ENCODE measurements at regions not wholly inside any gene's neighbourhood (a gene's known extent, or its start where the extent isn't known, plus 50 kb on each side); places are given as distances from the start of the nearest gene placed in this dataset.
"Not testable (repeated sequence)": the region's sequence is repeated elsewhere in the genome, so short reads cannot be mapped to it uniquely, and the experiment has no call there.

DNA sequence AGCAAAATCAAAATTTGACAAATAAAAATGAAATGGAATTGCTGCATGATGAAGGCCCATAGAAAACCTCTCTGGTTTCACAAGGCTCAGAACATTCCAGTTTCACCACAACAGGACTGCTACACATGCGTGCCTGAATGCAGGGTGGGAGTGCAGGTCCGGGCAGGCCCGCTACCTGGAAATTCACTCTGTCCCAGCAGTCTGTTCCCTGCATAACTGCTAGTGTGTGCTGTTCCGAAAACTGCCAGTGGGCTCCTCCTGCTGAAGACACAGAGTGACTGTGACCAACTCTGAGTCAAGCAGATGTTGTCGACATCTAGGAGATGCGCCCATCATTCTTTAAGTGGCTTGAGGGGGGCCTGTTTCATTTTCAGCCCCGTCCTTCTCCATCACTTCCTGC is 284.8 kb upstream of the MAF start:
- DNase-seq (ENCODE audit: low read depth in 3 of 3, low spot score in 2 of 3) = no peak

DNA sequence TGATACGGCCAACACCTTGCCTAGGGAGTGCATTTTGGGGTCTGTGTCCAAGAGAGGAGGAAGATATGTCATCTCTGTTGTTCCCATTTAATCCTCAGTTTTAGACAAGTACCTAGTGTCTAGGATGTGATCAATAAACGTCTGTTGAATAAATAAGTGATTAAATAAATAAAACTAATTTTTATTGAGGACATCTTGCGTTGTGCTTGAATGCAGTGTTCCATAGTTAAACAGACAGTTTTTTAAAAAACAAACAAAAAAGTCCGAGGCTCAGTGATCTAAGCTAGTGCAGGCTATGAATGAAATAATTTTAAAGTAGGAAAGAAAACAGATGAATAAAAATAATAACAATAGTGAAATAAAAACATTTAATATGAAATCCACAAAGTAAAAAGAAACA is 283.0 kb upstream of the MAF start:
- DNase-seq (ENCODE audit: low read depth in 3 of 3, low spot score in 2 of 3) = no peak

DNA sequence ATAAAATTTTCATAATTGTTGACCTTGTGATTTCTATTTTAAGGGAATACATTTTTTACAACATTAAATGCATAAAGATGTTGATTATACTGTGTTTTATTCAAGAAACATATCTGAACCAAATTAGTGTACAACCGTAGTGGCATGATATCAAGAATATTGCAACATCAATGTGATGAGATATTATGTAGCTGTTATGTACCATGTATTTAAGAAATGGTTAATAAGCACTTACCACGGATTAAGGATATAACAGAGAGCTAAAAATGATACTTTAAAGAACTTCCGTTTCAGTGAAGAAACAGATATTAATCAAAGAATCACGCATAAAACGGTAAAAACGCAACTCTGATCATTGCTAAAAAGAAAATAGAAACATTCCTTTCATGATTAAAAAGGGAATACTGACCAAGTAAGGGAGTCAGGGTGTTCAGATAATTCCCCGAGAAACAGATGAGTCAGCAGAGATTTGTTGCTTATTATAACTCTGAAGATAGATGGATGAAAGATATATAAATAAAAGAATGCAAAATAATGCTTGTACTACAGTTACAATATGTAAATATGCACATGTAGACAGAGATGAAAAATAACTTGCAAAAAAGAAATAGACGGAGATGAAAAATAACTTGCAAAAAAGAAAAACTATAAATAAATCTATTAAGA is 281.9 kb upstream of the MAF start:
- DNase-seq (ENCODE audit: low read depth in 3 of 3, low spot score in 2 of 3) = no peak

DNA sequence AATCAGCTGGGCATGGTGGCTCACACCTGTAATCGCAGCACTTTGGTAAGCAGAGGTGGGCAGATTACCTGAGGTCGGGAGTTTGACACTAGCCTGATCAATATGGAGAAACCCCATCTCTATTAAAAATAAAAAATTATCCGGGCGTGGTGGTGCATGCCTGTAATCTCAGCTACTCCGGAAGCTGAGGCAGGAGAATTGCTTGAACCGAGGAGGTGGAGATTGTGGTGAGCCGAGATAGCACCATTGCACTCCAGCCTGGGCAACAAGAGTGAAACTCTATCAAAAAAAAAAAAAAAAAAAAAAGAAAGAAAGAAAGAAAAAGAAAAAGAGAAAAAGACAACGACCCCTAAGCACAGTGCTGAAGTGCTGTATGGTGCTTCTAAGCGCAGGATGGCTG is 280.6 kb upstream of the MAF start:
- not testable (repeated sequence) for DNase-seq (ENCODE audit: low read depth in 3 of 3, low spot score in 2 of 3)

DNA sequence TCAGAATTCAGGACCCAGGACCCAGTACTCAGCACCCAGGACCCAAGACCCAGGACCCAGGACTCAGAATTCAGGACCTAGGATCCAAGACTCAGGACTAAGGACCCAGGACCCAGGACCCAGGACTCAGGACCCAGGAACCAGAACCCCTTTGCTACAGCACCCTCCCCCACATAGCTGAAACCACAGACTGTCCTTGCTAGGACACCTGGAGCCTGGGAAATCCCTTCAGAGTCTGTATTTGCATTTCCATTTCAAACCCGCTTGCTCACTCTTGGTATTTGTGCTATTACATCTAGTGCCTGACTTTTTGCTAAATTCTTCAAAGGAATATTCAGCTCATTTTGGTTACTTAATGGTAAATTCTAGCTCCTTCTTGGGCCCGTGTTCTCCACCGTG is 275.8 kb upstream of the MAF start:
- no peak for DNase-seq (ENCODE audit: low read depth in 3 of 3, low spot score in 2 of 3)

DNA sequence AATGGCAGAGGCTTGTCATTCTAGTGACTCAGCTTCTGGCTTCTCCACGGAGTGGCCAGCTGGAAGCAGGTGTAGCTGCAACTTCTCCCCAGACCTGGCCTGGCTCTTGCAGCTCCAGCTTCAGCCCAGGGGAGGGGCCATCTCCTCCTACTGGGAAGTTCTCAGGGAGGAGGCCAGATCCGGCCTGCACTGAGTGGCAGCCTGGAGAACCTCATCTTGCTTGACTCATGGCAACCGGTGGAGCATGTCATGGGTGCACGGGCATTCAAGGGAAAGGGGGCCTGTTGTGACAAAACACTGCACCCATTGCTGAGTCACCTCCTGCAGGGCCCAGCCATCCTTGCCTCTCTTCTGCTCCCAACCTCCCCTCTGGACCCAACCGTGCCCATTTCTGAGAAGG is 273.9 kb upstream of the MAF start:
- DNase-seq (ENCODE audit: low read depth in 3 of 3, low spot score in 2 of 3) = no peak

DNA sequence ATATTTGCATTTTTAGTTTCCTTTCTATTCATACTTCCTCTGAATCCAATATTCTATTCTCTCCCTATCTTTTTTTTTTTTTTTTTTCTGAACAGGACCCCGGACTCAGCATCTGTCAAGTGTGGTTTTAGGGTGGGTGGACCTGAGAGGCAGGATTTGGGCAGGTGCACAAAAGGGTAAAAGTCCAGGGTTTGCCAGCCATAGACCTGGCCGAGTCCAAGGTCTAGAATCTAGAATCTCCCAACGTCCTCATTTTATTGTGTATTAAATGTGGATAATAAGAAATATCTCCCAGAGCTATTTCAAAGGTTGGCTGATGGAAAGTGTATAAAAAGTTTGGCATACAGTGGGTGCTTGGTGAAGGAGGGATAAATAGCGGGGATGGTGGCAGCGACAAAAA is 273.3 kb upstream of the MAF start:
- DNase-seq (ENCODE audit: low read depth in 3 of 3, low spot score in 2 of 3) = no peak

DNA sequence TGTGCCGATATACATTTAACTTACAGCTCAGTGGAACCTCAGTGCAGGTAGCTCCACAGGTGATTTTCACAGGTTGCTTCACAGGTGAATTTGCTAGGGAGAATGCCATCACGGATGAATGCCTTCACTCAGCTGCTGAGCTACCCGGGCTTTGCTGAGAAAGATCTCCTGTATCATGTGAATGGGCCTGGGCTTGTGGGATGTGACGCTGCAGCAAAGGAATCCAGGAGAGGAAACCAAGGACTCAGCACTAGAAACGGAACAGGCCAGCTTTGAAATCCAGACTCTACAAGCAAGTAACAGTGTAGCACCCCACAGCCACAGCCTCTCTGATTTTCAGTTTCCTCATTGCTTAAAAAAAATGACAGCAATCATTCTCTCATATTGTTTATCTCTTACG is 271.4 kb upstream of the MAF start:
- DNase-seq (ENCODE audit: low read depth in 3 of 3, low spot score in 2 of 3) = no peak

DNA sequence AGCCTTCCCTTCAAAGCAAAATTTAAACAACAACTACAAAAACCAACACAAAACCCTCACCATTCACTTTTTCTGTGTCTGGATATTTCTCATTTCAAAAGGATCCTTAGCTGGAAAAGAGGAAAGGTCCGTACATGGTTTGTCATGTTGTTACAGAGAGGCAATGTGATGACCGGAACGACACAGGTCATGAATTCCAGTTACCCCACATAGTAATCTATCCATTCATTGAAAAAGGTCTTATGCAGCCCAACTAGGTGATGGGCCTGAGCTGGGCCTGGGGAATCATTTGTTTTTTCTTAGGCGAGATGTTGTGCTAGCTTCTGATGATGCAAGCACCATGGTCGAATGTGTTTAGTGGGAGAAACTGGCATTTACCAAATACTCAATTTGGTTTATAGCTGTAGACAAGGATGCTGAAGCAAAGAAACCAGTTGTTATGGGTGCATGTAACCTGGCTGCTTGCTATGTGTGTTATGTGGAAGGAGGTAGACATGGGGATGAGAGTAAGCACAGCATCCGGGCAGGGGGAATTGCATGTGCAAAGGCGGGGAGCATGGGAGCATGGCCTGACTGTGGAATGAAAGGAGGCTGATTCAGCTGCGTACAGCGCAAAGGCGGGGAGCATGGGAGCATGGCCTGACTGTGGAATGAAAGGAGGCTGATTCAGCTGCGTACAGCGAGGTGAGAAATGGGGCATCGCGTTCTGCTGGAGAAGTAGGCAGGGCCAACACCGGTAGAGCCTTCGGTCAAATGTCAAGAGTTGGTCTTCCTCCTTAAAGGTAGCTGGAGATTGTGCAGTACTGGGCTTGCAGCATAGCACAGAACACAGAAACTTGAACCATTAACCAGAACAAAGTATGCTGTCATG is 269.7 kb upstream of the MAF start:
- DNase-seq (ENCODE audit: low read depth in 3 of 3, low spot score in 2 of 3) = no peak

DNA sequence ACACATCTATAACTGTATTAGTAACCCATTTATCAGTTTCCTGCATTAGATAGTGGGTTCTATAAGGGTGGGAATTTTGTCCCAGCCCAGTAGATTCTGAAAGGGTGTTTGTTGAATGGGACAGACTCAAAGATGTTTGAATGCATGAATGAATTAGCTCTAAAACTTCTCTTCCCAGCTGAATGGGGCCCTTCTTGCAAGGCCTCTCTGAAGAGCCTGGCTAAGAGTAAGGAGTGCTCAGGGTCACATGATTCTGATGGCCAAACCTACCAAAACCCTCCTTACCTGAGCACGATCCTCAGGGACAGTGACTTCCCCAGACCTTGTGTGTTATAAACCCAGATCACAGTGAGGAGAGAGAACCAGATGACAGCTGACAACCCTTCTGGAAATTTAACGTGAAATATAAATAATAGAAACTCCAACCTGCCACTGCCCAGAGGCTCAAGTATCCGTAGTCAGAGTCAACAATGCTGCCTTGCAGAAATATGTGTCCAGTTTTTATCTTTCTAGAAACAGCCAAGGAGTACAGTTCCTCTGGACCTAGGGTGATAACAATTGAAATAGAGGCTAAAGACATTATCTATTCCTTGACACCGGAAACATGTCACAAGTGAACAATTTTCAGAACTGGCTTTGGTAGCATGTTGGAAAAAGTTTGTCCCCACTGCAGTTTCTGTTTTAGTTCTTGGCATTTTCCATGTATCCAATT is 268.9 kb upstream of the MAF start:
- DNase-seq (ENCODE audit: low read depth in 3 of 3, low spot score in 2 of 3) = no peak

DNA sequence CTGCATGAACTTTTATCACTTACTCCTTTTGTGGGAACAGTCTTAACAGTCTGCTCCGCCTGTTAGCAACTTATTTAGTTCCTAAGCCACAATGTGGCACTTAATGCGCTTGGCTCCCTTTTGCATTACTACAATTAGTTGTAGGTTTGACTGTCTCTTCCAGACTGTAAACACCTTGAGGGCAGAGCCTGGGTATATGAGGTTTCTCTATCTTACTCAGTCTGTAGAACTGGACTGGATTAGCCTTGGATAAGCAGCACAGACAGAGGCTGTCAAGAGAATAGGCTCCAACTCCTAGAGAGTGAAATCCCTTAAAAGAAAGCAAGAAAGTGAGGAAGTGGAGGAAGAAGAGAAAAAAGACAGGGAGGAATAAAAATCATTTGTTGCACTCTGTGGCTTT is 268.3 kb upstream of the MAF start:
- no peak for DNase-seq (ENCODE audit: low read depth in 3 of 3, low spot score in 2 of 3)

DNA sequence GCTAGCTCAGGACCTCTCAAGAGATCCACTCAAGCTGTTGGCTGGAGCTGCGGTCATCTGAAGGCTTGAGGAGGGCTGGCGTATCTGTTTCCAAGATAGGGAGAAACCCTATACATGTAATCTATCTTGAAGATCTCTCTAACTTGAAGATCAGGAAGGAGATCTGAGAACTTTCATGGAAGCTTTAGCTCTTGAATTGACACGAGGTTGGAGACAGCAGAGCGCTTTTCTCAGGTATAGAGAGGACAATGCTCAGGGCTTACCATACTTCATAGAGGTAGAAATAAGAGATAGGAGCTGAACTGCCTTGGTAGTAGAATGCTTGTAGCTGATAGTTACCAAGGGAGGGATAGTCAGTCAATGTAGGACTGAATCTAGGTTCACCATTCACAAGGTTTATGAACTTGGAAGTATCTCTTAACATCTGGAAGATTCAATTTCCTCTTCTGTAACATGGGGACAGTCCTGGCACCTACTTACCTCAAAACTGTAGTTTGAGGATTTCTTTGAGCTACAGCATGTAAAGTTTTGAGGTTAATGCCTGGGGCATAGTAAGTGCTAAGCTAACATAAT is 267.0 kb upstream of the MAF start:
- no peak for DNase-seq (ENCODE audit: low read depth in 3 of 3, low spot score in 2 of 3)

DNA sequence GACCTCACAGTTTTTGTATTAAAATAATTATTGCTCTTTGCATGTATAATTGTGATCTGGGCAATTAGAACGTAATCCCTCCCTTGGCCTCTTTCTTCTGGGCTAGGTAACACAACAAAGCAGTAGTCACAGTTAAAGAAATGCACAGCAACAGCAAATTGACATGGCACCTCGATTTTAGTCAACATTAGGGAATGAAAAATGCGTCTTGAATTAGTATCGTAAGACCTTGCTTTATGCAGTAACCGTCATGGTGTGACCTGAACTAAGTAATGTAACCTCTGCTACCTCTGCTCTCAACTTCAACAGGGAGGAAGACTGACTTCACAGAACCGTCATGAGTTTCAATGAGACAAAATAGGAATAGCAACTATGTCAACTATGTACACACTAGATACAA is 265.4 kb upstream of the MAF start:
- no peak for DNase-seq (ENCODE audit: low read depth in 3 of 3, low spot score in 2 of 3)

DNA sequence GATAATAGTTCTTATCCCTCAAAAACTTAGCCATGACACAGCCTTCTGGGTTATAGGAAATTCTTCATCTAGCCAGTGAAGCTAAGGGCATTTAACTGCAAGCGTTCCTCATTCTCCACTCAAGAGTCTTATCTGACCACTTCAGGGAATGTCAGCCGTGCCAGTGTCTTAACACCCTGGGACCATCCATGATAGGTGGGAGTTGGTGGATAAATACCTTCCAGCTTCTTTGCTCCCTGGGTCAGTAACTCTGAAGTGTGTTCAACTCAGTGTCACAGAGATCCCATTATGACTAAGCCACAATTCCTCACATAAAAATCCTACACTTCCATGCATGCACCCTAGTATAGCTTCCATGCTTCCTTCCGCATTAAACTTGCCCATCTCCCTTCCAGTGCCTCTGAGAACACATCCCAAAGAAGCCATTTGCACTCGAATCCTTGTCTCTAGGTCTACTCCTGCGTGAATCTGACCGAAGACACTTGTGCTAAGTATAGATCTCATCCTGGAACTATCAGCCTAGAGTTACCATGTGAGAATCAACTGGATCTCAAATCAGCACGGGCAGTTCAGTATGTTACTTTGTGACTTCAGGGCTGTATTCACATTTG is 264.3 kb upstream of the MAF start:
- DNase-seq (ENCODE audit: low read depth in 3 of 3, low spot score in 2 of 3) = no peak

DNA sequence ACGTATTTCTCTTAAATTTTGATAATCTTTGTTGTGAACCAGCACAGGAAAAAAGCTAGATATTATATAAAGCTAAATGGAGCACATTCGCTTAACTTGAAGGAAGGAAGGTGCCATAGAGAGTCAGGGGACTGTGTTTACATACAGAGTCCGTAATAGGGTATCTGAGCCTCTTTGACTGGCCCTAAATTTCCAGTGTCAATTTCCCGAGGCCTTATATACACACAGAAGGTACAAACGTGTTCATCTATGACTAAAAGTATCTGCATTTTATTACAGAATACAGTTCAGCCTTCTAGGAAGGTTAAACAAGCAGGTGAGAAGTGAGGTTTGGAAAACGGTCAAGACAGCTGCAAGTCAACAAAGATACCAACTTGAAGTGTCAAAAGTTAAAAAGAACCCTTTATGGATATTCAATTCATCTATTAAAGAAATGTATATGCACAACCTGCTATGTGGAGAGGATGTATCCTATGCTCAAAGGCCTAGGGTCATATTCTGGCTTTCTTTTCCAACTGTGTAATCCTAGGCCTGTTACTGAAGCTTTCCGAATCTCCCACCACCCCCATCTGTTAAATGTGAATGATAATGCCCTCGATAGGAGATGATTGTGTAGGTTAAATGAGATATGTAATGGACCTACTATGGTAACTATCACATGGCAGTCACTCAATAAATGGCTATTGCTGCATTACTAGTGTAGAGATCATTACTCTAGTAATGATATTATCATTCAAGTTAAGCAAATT is 263.7 kb upstream of the MAF start:
- DNase-seq (ENCODE audit: low read depth in 3 of 3, low spot score in 2 of 3) = no peak

DNA sequence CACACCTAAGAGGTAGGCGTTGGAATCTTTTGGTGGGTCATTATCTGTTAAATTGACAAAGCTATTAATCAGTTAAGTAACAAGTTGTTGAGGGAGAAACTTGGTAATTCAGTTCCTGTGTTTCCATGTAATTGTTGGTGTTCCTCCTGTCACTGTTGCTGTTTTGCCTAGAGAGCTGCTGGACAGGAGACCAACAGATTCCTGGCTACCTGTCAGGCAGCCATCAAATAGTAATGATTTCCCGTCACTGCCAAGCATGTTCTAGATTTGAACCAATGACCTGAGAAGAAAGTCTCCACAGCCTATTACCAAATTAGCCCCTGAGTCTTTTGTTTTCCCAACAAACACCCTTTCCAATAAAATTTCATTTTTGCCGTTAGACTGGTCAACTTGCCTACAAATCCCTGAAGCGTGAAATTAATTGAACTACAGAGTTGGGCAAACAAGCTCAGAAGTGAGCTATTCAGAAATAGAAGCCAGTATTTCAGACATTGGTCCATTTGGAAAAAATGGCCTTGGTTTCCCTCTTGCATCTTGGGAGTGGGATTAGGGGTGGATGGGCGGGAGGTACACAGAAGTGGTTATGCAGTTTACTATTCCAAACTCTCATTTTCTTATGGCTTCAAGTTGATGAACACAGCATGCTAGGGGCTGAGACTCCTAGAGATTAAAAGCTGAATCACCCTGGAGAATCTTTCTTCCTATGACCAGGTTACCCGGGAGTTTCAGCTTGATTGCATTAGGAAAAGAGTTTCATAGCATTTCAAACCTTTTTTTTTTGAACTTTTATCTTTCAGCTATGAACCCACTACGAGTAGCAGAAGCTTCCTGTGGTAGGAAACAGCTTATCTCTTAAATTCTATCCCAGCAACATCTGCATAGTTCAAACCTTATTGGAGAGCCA is 262.8 kb upstream of the MAF start:
- no peak for DNase-seq (ENCODE audit: low read depth in 3 of 3, low spot score in 2 of 3)

DNA sequence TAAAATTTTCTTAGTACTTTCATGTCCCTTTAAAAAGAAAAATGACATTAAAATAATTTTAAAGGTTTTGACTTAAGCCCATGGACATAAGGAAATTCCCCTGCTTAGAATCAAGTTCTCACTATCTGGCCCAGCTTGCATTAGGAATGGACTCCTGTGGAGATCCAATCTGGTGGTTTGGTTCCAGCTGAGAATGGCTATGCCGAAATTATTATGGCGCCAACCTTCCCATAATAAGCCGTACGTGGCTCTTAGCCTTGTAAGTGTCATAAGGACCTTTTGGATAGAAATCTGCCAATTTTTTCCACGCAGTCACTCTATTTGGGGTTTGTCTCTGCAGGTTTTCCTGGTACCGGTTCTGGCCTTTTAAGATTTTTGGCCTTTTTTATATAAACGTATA is 262.1 kb upstream of the MAF start:
- DNase-seq (ENCODE audit: low read depth in 3 of 3, low spot score in 2 of 3) = no peak

DNA sequence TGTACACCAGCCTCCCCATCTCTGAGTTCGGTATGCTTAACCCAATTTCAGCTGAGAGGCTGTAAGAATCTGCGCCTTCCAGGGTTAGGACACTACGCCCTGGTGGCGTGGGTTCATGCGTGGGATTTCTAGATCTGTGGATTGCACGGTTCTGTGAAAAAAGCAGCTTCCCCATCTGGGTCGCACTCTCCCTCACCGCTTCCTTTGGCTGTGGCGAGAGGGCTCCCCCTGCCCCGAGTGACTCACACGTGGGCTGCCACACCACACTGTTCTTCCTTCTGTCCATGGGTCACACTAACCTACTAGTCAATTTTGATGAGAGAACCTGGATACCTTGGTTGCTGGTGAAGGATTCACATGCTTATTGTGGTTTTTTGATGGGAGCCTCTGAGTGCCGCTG is 256.0 kb upstream of the MAF start:
- DNase-seq (ENCODE audit: low read depth in 3 of 3, low spot score in 2 of 3) = no peak

DNA sequence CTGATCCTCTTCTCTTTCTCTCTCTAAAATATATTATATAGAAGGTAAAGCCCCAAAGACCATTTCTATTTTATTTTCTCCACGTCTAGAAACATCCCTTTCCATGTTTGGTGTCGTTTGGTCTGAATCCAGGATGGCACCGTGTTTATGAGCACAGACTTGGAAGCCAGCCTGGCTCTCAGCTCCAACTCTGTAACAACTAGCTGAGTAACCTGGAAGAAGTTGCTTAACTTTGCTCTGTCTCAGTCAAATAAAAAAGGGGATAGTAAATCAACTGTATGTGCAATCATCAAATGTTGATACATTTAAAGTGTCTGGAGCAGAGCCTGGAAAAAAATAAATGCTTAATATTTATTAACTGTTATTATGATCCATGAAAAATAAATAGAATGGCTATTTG is 249.8 kb upstream of the MAF start:
- DNase-seq (ENCODE audit: low read depth in 3 of 3, low spot score in 2 of 3) = no peak

All from right renal cortex interstitium (tissue), 3 donors.